HEK293 (cell line): ENCODE measurements at regions not wholly inside any gene's neighbourhood (a gene's known extent, or its start where the extent isn't known, plus 50 kb on each side); places are given as distances from the start of the nearest gene placed in this dataset.

ENCODE experiments used
- BCL11A ChIP-seq: fragments of 450-650 bp; formaldehyde crosslinking; IDR thresholded peaks from 2 replicates; pipeline ENCODE4 v1.5.1; 2016; ENCODE audit warnings: low read depth, missing biosample characterization, missing genetic modification characterization
- CTCF ChIP-seq: fragments of 450-650 bp; formaldehyde crosslinking; IDR thresholded peaks from 2 replicates; pipeline ENCODE4 v1.5.1; 2016; ENCODE audit warnings: missing biosample characterization, missing genetic modification characterization
- PBX3 ChIP-seq: sonication (generic); formaldehyde crosslinking; IDR thresholded peaks from 2 replicates; pipeline ENCODE4 v1.8.1; 2022; ENCODE audit warnings: mild to moderate bottlenecking, moderate library complexity, missing genetic modification reagents
- SP3 ChIP-seq: fragments of 450-650 bp; formaldehyde crosslinking; IDR thresholded peaks from 2 replicates; pipeline ENCODE4 v1.5.1; 2016; ENCODE audit warnings: missing biosample characterization, missing genetic modification characterization
- ZBTB8A ChIP-seq: fragments of 450-650 bp; formaldehyde crosslinking; IDR thresholded peaks from 2 replicates; pipeline ENCODE4 v1.5.1; 2016; ENCODE audit warnings: missing biosample characterization, missing genetic modification characterization
- ZEB2 ChIP-seq: fragments of 450-650 bp; formaldehyde crosslinking; IDR thresholded peaks from 2 replicates; pipeline ENCODE4 v1.5.1; 2016; ENCODE audit warnings: missing biosample characterization, missing genetic modification characterization
- ZNF121 ChIP-seq: fragments of 450-650 bp; formaldehyde crosslinking; IDR thresholded peaks from 2 replicates; pipeline ENCODE4 v1.5.1; 2016; ENCODE audit warnings: missing biosample characterization, missing genetic modification characterization
- ZNF138 ChIP-seq: fragments of 450-650 bp; formaldehyde crosslinking; IDR thresholded peaks from 2 replicates; pipeline ENCODE4 v1.5.1; 2016; ENCODE audit warnings: missing biosample characterization, missing genetic modification characterization, borderline replicate concordance
- ZNF175 ChIP-seq: fragments of 450-650 bp; formaldehyde crosslinking; IDR thresholded peaks from 2 replicates; pipeline ENCODE4 v1.5.1; 2016; ENCODE audit warnings: missing biosample characterization, missing genetic modification characterization
- ZNF501 ChIP-seq: fragments of 450-650 bp; formaldehyde crosslinking; IDR thresholded peaks from 2 replicates; pipeline ENCODE4 v1.5.1; 2016; ENCODE audit warnings: missing biosample characterization, missing genetic modification characterization
- ZNF514 ChIP-seq: fragments of 450-650 bp; formaldehyde crosslinking; IDR thresholded peaks from 2 replicates; pipeline ENCODE4 v1.5.1; 2016; ENCODE audit warnings: missing biosample characterization, missing genetic modification characterization
- ZNF830 ChIP-seq: fragments of 450-650 bp; IDR thresholded peaks from 2 replicates; pipeline ENCODE4 v1.5.0; 2018; ENCODE audit warnings: missing biosample characterization, missing genetic modification characterization, low read depth, mild to moderate bottlenecking, moderate library complexity

- no peak for TF ChIP-seq CTCF
- no peak for TF ChIP-seq ZNF514
- no peak for TF ChIP-seq ZNF138
- no peak for TF ChIP-seq ZEB2
- TF ChIP-seq ZNF830 (tag by site-specific recombination): no peak
- no peak for TF ChIP-seq ZNF121 (tag by site-specific recombination)
- no peak for TF ChIP-seq ZNF175 (tag by site-specific recombination)
- TF ChIP-seq ZNF501 (tag by site-specific recombination): no peak
- no peak for TF ChIP-seq ZBTB8A (tag by site-specific recombination)
- no peak for TF ChIP-seq PBX3 (CRISPR knock-in tag)
- no peak for TF ChIP-seq SP3 (tag by site-specific recombination)
- TF ChIP-seq BCL11A (tag by site-specific recombination): no peak
These were observed 77.5 kb upstream of the FAM171A1 start for GRCh38 chr10:15448598-15448997.
